A204.1 (cell line): ENCODE measurements at regions not wholly inside any gene's neighbourhood (a gene's known extent, or its start where the extent isn't known, plus 50 kb on each side); places are given as distances from the start of the nearest gene placed in this dataset.
"Not testable (repeated sequence)": the region's sequence is repeated elsewhere in the genome, so short reads cannot be mapped to it uniquely, and the experiment has no call there.

Experiments
- FAIRE-seq: peaks from 2 replicates; lab custom pipeline; 2012; peaks lifted over from hg19 to GRCh38; lab: Jason Lieb, UNC

DNA sequence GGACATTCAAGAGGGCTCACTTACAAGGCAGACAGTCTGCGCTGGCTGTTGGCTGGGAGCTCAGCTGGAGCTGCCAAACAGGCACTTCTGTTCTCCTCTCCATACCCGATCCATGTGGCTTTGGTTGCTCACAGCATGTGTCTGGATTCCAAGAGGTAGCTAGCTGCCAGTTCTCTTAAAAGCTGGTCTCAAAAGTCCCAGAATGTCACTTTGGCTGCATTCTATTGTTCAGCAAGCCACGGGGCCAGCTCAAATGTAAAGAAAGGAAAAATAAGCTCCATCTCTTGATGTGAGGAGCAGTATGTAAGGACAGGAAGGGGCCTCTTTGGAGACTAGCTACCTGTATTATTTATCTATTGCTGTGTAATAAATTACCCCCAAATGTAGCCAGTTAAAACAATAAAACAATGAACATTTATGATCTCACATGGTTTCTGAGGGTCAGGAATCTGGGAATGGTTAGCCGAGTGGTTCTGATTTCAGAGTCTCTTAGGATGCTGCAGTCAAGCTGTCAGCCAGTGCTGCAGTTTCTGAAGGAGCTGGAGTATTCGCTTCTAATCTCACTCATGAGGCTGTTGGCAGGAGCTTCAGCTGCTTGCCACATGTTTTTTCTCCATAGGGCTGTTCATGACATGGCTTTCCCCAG is 112.7 kb upstream of the CLINT1 start:
- no peak for FAIRE-seq

DNA sequence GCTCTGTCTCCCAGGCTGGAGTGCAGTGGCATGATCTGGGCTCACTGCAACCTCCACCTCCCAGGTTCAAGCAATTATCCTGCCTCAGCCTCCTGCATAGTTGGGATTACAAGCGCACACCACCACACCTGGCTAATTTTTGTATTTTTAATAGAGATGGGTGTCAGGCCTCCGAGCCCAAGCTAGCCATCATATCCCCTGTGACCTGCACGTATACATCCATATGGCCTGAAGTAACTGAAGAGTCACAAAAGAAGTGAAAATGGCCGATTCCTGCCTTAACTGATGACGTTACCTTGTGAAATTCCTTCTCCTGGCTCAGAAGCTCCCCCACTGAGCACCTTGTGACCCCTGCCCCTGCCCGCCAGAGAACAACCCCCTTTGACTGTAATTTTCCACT is 109.6 kb upstream of the CLINT1 start:
- not testable (repeated sequence) for FAIRE-seq

DNA sequence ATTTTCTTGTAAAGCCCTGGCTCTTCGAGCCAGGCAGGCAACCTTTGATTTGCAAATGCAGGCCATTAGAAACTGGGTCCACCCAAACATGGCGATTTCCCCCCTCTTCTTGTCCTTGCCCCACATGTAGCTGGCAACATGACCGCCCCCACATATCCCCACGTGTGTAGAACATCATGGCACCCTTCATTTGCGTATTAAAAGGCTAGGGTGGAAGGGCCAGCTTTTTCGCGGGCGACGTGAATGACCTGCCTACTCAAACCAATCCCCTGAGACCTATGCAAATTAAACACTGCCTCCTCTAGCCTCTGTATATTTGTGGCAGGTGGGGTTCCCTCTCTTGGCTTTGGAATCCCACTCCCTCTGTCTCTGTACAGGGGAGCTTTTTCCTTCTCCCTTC is 107.0 kb upstream of the CLINT1 start:
- no peak for FAIRE-seq

GRCh38 chr5:157965040-157965678 is 106.2 kb upstream of the CLINT1 start:
- FAIRE-seq, result no peak

DNA sequence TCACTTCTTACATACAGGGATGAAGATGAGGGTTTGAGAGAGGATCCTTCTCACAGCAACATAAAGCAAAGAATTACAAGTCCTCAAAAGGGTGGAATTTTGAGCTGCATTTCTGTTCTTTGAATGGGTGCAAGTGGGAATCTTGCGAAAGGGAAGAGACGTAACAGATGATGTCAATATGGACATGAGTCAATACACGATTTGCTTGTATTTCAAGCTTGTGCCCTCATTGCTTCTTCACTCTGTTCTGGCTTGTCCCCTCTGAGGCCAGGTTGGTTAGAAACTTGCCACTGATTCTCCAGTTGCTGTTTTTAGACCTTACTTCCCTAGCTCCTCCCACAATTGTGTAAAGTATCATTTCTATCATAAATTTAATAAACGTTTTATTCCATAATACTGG is 104.8 kb upstream of the CLINT1 start:
- no peak for FAIRE-seq

DNA sequence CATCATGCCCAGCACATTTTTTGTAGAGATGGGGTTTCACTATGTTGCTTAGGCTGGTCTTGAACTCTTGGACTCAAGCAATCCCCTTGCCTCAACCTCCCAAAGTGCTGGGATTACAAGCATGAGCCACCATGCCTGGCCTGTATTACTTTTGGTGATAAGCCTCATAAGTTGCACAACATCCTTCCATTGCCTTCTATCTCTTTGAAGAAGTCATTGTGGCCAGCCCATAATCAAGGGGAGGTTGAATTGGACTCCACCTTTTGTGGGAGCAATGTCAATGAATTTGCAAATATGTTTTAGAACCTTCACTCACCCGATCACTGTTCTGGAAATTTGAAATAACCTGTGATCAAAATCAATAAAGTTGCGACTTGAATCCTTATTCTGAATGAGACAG is 104.3 kb upstream of the CLINT1 start:
- FAIRE-seq, result no peak

GRCh38 chr5:157962686-157963085 is 103.7 kb upstream of the CLINT1 start:
- FAIRE-seq, result not testable (repeated sequence)

DNA sequence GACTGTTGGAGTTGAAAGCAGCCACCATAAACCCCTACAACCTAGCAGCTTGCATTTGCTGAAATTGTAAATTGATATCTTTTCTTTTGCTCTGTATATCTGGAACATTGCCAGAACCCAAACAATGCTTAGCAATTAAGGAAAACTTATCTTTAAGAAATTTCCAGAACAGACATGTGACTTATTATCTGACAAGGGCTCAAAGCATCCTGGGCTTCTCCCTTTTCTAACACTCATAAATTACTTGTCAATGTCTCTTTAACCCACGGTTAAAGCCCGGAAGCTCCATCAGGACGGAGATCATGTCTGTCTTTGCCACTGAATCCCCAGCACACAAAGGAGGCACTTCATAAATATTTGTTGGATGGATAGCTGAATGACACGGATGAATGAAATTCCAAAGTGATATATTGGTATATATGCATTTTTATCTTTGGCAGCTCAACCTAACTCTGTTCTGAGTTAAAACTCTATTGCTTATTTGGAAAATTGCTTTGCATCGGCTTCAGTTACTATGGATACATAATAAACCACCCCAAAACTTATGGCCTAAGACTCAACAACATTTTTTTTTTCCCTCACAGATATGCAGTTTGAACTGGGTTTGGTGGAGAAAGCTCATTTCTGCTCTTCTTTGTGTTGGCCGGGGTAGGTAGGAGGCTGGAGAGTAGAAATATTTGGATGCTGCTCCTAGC is 103.1 kb upstream of the CLINT1 start:
- no peak for FAIRE-seq

DNA sequence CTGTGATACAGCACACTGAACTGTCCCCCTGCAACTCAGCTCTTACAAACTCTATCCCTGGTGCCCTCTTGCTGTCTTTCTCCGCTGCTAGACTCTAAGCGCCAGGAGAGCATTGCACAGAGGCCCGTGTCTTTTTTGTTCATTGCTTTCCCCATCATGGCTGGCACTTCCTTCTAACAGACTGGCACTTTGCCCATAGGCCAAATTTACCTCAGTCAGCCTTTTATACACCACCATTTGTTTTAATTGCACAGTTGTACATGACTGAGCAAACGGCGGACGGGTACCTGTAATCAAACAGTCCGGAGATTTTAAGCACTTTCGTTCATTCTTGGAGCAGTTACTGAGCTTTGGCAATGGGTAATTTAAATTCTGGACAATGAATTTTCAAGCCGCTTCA is 102.2 kb upstream of the CLINT1 start:
- no peak for FAIRE-seq

DNA sequence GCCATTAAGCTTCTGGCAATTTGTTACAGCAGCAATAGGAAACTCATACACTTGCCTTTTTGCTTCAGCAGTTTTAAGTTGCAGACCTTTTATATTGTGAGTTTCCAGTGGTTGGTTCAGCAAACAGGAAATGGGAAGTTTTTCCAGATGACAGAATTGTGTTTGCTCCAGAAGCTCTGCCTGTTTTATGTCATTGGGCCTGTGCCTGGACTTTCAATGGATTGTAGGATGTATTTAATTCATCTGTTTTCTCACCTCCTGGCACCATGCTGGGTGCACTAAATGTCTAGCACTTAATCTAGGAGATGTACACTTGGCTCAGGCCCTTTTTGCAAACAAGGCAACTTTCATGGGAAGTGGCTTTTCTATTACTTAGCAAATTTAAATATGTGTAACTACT is 100.4 kb upstream of the CLINT1 start:
- FAIRE-seq, result no peak

- no peak for FAIRE-seq
Observed at GRCh38 chr5:157956271-157956885, 97.4 kb upstream of the CLINT1 start.

DNA sequence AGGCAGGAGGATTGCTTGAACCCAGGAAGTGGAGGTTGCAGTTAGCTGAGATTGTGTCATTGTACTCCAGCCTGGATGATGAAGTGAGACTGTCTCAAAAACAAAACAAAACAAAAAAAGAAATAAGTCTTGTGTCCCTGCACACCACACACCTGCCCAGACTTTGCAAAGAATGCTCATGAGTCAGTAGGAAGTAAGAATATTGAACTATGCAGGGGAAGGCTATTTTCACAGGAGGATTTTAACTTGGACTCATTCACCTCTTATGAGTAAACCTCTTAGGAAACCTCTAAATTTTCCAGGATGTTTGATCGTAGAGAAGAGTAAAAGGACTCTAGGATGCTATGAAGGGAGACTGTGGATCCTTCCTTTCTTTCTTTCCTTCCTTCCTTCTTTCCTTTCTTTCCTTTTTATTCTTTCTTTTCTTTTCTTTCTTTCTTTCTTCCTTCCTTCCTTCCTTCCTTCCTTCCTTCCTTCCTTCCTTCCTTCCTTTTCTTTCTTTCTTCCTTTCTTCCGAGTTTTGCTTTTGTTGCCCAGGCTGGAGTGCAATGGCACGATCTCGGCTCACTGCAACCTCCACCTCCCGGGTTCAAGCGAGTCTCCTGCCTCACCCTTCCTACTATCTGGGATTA is 96.7 kb upstream of the CLINT1 start:
- no peak for FAIRE-seq

GRCh38 chr5:157952374-157952685 is 93.4 kb upstream of the CLINT1 start:
- FAIRE-seq, result no peak

GRCh38 chr5:157951673-157952373 is 92.9 kb upstream of the CLINT1 start:
- FAIRE-seq, result no peak

DNA sequence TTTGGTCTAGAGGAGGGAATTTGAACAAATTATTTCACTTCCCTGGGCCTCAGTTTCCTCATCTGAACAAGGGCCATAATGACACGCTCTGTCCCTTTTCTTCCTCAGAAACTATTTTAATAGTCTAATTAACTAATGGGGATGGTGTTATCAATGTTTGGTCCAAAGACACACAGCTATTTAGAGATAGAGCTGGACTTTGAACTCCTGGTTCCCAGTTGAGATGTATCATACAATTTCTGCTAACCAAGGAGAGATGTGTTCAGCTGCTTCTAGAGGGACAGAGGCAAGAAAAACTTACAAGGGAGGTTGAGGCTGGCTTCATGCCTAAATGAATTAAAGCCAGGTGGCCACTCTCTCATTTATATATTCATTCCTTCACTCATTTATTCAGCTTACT is 90.6 kb upstream of the CLINT1 start:
- FAIRE-seq, result no peak

DNA sequence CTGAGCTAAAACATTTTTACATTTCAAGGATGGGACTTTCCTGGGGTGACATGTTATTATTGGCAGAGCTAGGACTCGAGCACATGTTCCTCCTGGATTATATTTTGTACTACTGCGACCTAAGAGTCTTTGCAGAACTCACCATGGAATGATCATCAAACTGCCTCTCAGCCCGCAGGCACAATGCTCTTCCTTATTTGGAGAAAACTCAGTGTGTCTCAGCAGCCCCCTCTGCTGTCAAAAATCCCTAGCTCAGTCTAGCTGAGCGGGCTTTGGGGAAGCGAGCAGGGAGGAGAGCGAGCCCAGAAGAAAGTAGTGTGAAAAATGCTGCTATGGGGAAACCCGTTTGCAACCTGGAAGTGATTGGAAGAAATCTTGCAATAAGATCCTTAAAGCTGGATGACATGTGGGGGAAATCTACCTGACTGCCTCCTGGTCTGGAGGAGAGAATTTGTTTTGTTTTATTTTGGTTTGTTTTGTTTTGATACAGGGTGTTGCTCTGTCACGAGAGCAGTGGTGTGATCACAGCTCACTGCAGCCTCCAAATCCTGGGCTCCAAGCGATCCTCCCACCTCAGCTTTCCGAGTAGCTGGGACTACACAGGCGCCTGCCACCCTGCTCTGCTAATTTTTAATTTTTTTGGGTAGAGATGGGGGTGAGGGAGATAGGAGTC is 89.9 kb upstream of the CLINT1 start:
- FAIRE-seq, result peak; percentile 91

DNA sequence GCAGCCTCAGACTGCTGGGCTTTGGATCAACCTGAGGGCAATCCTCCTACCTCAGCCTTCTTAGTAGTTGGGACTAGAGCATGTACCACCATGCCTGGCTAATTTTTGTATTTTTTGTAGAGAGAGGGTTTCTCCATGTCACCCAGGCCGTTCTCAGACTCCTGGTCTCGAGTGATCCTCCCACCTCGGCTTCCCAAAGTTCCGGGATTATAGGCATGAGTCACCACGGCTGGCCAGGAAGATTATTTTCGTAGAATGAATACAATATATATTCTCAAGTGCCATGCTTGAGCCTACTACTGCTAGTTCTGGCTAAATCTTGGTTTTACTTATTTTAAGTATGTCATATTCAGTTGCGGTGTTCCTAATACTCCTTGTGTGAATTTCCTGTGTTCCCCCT is 88.2 kb upstream of the CLINT1 start:
- no peak for FAIRE-seq

- FAIRE-seq, result not testable (repeated sequence)
Observed at GRCh38 chr5:157945822-157946221, 86.9 kb upstream of the CLINT1 start.

DNA sequence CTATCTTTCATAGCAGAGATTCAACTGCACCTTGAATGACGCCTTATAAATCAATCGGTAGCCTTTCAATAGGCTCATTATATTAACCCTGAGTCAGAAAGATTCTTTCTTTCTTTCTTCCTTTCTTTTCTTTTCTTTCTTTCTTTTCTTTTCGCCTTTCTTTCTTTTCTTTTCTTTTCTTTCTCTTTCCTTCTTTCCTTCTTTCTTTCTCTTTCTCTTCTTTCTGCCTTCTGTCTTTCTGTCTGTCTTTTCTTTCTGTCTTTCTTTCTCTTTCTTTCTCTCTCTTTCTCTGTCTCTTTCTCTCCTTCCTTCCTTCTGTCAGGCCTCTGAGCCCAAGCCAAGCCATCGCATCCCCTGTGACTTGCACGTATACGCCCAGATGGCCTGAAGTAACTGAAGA is 86.0 kb upstream of the CLINT1 start:
- FAIRE-seq, result no peak

GRCh38 chr5:157944077-157944633 is 85.2 kb upstream of the CLINT1 start:
- FAIRE-seq, result no peak

DNA sequence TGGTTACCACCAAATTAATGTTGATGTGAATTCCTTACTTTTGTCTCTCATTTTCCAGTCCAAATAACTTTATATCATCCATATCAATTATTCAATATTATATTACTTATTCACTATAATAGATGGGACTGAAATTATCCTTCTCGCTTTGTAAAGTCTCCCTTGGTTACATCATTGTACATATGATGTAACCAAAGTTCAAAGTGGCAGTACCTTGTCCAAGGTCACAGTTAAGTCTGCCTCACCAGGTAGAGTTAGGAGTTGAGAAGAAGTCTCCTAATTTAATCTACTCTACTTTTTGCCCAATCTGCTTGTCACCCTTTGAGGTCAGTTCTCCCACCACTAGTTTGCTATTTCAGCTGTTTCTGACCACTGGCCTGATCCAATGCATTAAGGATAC is 83.7 kb upstream of the CLINT1 start:
- no peak for FAIRE-seq

DNA sequence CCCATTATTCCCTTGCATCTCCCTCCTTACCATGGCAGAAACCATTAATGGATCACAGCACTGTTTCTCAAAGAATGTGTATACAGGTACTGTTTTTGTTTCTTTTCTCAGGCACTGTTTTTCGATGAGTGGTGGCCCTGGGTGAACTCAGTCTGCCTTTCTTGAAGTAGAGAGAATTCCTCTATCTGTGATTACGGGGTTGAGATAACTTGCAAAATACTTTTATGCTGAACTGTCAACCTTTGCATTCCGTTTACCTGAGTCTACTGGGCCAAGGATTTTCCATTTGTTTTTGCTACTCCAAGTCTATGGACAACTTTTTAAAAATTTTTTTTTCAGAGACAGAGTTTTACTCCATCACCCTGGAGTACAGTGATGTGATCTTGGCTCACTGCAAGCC is 82.7 kb upstream of the CLINT1 start:
- FAIRE-seq, result no peak
